ENCODE measurements at regions not wholly inside any gene's neighbourhood (a gene's known extent, or its start where the extent isn't known, plus 50 kb on each side); places are given as distances from the start of the nearest gene placed in this dataset.
A peak's percentile ranks its signal among the peaks of the same experiment; 100 is the strongest.

DNA sequence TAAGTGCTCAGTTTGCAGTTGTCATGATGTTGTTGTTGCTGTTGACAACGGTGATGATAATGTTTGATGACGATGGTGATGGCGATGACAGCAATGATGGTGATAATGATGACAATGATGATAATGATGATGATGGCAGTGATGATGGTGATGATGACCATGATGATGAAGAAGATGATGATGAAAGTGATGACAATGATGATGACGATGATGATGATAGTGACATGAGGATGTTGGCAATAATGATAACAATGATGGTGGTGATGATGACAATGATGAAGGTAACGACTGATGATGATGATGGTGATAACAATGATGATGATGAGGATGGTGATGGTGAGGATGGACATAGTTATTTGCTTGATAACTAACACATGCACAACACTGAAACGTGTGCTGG, 778.5 kb downstream of the VRK1 start:
- DNase-seq (ENCODE audit: low spot score) = no peak

DNA sequence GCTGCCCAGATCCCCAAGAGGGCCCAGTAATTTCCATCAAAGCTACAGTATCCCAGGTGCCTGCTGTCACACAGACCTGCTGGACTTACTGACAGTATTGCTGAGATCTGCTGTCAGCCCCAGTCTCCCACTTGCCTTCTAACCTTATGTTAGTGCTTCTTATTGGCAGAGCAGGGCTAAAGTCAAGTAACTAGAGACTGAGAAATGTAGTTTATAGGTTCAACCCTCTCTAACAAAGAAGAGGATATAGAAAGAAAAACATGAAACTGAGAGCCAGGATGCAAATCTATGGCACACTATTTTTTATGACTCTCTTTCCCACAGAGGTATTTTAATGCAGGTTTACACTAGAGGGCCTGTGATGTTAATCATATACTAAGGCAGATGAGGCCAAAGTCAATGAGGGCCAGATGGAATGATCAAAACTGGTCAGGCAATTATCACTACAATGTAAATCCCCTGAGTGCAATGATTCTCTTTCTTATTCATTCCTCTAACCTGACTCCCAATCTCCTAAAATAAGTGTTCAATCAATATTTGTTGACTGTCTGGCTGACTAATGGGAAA, 781.9 kb downstream of the VRK1 start:
- DNase-seq (ENCODE audit: low spot score) = no peak

- DNase-seq (ENCODE audit: low spot score) = no peak
These were observed 783.8 kb downstream of the VRK1 start for GRCh38 chr14:97581016-97581415.

DNA sequence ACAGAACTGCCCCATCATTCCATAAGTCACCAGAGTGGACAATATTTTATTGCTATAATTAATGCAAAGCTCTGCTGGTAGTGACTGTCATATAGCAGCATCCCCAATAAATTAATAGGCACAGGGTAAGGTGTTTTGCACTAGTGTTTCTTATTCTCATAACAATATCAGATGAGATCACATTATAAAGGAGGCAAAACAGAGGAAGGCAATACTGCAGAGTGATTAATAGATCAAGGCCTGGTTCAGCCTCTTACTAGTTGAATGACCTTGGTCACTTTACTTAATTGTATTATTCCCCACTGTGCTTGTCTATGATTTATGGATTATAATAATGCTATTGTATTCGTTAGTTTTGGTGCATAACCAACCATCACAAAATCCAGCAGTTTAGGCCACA, 784.8 kb downstream of the VRK1 start:
- no peak for DNase-seq (ENCODE audit: low spot score)

DNA sequence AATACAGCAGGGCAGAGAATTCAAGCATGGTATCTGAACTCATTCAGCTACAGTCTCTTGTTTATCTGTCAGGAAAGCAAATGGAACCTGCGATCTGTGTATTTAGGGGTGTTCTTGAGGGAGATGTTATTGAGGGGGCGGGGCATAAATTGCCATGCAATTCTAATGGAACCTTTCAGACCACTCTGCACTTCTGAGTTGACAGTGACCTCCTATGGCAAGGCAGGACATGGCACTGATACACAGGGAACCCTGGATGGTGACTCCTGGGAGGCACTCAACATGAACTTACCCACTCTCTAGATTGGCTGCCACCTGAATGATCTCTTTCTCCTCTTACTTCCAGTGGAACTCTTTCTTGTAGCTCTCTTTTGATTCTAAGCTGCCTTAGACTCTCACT, 787.3 kb downstream of the VRK1 start:
- no peak for DNase-seq (ENCODE audit: low spot score)

DNA sequence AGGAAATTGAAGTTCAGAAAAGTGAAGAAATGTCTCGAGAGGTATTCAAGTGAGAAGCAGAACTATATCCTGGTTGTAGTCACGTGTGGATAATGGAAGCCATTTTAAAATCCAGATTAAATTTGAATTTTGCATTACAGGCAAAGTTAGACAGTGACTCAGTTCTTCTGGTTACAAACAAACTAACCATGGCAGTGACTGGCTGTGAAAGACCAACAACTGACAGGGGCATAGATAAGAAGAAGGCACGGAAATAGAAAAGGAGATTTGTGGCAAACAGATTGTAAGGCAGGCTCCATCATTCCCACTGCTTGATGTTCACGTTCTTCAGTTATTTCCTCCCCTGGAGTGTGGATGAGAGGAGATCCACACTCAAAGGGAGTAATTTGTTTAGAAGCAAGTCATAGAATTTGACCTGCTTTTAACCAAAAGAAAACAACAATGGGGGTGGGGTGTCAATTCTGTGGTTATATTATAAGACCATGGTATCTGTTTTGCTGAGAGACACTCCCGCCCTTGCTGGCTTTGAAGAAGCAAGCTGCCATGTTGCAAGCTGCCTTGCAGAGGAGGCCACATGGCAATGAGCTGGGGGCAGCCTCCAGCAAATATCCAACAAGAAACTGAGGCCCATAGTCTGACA, 795.3 kb downstream of the VRK1 start:
- no peak for DNase-seq (ENCODE audit: low spot score)

- no peak for DNase-seq (ENCODE audit: low spot score)
These were observed 797.1 kb downstream of the VRK1 start for GRCh38 chr14:97594306-97594705.

DNA sequence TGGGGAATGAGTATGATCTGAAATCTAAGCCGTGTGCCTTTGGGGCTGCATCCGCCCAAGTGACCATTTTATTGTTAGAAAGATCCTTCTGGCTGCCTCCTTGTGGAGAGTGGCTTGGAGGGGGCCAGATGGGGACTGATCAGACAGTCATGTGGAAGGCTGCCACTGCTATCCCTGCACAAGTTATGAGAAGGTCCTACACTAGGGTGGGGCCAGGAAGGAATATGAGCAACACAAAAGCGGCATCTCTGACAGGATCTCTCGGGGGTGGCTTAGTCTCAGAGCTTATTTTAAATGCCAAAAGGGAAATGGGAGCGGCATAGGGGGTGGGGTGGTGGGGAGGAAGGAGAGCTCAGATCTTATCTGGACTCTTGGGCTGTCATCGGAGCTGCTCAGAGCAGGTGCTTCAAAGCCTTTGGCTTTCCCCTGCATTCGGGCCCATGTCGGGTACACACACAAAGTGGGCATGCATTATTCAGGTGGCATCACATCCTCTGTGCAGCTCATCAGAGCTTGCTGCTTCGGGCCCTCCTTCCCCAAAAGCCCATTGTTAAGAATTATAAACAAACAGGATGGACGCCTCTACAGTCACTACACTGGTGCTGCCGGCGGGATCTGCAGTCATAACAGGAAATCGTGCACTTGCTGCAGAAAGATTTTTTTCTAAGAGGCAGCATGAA, 805.4 kb downstream of the VRK1 start:
- no peak for DNase-seq (ENCODE audit: low spot score)

- no peak for DNase-seq (ENCODE audit: low spot score)
These were observed 806.0 kb downstream of the VRK1 start for GRCh38 chr14:97603201-97603600.

- DNase-seq (ENCODE audit: low spot score) = no peak
These were observed 807.5 kb downstream of the VRK1 start for GRCh38 chr14:97604731-97605130.

DNA sequence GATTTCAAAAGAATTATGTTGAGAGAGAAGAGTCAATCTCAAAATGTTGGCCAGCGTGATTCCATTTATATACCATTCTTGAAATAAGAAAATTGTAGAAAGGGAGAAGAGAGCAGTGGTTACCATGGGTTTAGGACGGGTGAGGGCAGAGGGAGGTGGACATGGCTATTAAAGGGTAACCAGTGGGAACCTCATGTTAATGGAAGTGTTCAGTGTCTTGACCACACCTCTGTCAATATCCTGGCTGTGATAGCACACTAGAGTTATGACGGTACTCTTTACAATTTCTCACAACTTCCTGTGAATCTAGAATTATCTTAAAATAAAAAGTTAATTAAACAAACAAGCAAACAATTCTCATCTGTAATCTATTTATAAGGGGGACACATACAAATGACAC, 821.2 kb downstream of the VRK1 start:
- DNase-seq (ENCODE audit: low spot score) = no peak

GRCh38 chr14:97618917-97619690, 821.9 kb downstream of the VRK1 start:
- no peak for DNase-seq (ENCODE audit: low spot score)

DNA sequence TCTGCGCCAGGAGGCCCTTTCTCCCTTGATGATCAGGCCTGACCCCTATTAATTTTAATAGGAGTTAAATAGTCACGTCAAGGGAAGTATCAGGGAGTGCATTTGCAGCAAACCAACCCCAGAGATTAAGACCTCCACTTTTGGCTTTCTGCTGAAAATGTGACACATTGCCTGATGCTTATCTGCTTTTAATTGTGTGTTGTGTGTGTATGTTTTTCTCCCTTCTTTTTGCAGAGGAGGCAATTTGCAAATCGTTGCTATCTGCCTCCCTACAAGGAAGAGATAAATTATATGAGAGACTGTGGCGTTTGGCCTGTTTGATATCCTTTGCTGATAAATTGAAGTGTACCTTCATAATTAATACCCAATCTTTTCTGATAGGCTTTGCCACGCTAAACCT, 822.9 kb downstream of the VRK1 start:
- no peak for DNase-seq (ENCODE audit: low spot score)

DNA sequence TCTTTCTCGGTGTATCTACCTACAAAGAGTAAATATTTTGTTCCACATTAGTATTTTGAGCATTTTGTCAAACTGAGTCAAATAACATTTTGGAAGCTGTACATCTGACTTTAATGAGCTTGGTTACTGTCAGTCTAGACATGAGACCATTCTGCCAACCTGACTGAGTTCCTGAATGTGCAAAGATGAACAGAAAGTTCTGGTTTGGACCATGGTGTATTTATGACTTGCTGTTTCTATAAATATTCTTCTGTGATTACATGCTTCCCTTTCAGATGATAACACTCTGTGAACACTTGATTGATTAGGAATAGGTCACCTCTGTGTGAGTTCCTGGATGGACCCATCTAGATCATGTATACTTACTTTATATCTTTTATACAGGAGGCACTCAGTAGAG, 827.8 kb downstream of the VRK1 start:
- no peak for DNase-seq (ENCODE audit: low spot score)

- peak; percentile 50 for DNase-seq (ENCODE audit: low spot score)
These were observed 828.3 kb downstream of the VRK1 start for GRCh38 chr14:97625477-97625876.

- peak; percentile 23 for DNase-seq (ENCODE audit: low spot score)
These were observed 828.9 kb downstream of the VRK1 start for GRCh38 chr14:97626088-97626487.

- no peak for DNase-seq (ENCODE audit: low spot score)
These were observed 833.1 kb downstream of the VRK1 start for GRCh38 chr14:97630249-97630648.

GRCh38 chr14:97633131-97633738, 836.1 kb downstream of the VRK1 start:
- no peak for DNase-seq (ENCODE audit: low spot score)

DNA sequence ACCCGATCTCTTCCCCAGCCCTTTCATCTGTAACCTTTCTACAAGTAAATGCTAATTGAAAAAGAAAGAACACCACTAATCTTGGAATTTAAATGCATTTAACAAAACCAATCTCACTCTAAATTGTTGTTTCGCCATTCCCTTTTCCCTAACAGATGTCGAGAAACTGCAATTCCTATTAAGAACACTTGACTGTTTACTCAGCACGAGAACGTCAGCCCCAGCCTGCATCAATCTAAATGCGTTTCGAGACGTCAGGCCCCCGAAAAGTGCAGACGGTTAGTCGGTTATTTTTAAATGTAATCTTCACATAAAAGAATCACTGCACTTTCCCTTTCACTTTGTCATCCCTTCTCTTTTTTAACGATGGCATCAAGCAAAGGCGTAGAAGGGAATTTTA, 837.6 kb downstream of the VRK1 start:
- peak; percentile 26 for DNase-seq (ENCODE audit: low spot score)

GRCh38 chr14:97638864-97639263, 841.7 kb downstream of the VRK1 start:
- DNase-seq (ENCODE audit: low spot score) = no peak

GRCh38 chr14:97640031-97640430, 842.8 kb downstream of the VRK1 start:
- DNase-seq (ENCODE audit: low spot score) = no peak

DNA sequence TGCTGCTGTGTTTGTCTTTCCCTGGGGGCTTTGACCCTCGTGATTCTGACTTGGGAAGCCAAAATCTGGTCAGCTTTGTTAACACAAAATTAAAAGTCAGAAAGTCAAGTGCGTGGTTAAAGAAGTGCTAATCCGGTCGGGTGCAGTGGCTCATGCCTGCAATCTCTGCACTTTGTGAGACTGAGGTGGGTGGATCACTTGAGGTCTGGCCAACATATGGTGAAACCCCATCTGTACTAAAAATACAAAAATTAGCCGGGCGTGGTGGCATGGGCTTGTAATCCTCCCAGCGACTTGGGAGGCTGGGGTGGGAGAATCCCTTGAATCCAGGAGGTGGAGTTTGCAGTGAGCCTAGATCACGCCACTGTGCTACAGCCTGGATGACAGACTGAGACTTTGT, 844.6 kb downstream of the VRK1 start:
- DNase-seq (ENCODE audit: low spot score) = no peak
